Effector memory CD4-positive, alpha-beta T cell (primary cell): ENCODE measurements at regions not wholly inside any gene's neighbourhood (a gene's known extent, or its start where the extent isn't known, plus 50 kb on each side); places are given as distances from the start of the nearest gene placed in this dataset.

Experiments
- DNase-seq, 3 donors: peaks; one replicate each; pipeline ENCODE4 v3.0.0-alpha.2; 2020
- H3K27ac ChIP-seq: 2 replicates; pipeline ENCODE4 v1.7.0; 2013; ENCODE audit warnings: mild to moderate bottlenecking, low read length, moderate library complexity; ENCODE audit not compliant: insufficient read depth, poor library complexity, severe bottlenecking
- H3K27me3 ChIP-seq: replicated peaks from 2 replicates; pipeline ENCODE4 v1.7.0; 2013; ENCODE audit warnings: mild to moderate bottlenecking, low read length; ENCODE audit not compliant: insufficient read depth, control insufficient read depth, poor library complexity, severe bottlenecking
- H3K36me3 ChIP-seq: 2 replicates; pipeline ENCODE4 v1.7.0; 2013; ENCODE audit warnings: mild to moderate bottlenecking, low read length, moderate library complexity; ENCODE audit not compliant: control insufficient read depth, insufficient read depth
- H3K4me1 ChIP-seq: 2 replicates; pipeline ENCODE4 v1.7.0; 2013; ENCODE audit warnings: low read length, mild to moderate bottlenecking; ENCODE audit not compliant: control insufficient read depth, insufficient read depth, poor library complexity, severe bottlenecking
- H3K4me3 ChIP-seq: 2 replicates; pipeline ENCODE4 v1.7.0; 2013; ENCODE audit warnings: low read length, low read depth, mild to moderate bottlenecking; ENCODE audit not compliant: insufficient read depth, poor library complexity, severe bottlenecking
- H3K9me3 ChIP-seq: 2 replicates; pipeline ENCODE4 v1.7.0; 2013; ENCODE audit warnings: mild to moderate bottlenecking, low read length, moderate library complexity; ENCODE audit not compliant: control insufficient read depth

DNA sequence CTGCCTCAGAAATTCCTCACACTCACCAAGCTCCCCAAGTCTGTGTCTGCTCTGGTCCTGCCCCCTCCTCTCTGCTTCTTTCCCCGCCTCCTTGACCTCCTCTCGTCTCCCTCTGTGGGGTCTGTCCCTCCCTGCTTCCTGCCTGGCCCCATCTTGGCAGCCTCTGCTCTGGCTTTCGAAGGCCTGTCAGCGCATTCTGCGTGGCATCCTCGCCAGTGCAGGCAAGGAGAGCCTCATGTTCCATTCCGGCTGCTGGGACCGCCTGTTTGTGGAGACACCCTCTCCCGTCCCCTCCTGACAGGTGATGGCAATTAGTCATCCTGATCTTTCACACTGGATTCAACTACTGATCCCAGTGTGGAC lies 51.7 kb upstream of the COL13A1 start:
- H3K27me3 ChIP-seq, result no peaks in the 10 kb centered on the region

DNA sequence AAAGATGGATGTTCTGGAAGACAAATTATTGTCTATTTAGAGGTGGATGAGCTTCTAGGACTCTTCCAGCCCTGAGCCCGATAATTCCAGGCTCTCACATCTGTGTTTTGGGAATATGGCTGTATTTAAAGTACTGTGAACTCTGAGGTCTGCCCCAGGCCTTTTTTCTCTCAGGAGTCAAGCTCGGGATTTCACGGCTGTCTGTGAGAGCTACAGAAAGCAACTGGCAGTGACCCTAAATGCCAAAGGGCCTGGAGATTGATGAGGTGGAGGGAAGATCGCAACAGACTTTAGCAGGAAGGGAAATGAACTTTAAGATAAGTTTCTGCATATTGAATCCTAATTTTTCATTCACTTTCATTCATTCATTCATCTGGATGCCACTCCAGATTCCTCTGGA lies 51.0 kb upstream of the COL13A1 start:
- no peak for DNase-seq
- Histone ChIP-seq H3K36me3 (no peaks in the 10 kb centered on the region), H3K27me3 (no peaks in the 10 kb centered on the region), H3K9me3 (no peaks in the 10 kb centered on the region), H3K27ac (no peak overlapping the region), H3K4me1 (no peaks in the 10 kb centered on the region), H3K4me3 (no peak overlapping the region)

More for the DNA sequence above, 51.7 kb upstream of the COL13A1 start:
- no peak for DNase-seq
- no peaks in the 10 kb centered on the region for H3K4me1 ChIP-seq
- H3K36me3 ChIP-seq, result no peaks in the 10 kb centered on the region
- no peak overlapping the region for H3K27ac ChIP-seq
- H3K9me3 ChIP-seq, result no peaks in the 10 kb centered on the region
- no peak overlapping the region for H3K4me3 ChIP-seq

DNA sequence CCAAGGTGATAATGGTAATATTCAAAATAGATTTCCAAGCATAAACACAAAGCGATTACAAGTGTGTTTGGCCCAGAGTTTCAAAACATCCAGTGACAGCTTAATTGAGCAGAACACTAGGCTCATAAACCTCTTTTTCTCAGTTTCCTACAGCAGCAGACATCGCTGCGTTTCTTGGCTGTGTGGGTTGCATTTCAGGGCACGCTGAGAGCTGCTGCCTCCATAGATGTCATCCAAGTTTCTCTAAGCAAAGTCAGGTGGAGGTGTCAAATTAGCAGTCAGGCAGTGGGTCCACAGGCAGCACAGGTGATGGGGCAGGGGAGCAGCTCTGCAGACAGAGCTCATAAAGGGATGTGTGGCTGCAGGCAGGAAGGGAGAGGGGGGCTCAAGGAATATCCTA lies 50.5 kb upstream of the COL13A1 start:
- no peaks in the 10 kb centered on the region for H3K36me3 ChIP-seq
- H3K27me3 ChIP-seq, result no peaks in the 10 kb centered on the region
- H3K4me1 ChIP-seq, result no peaks in the 10 kb centered on the region
- no peak overlapping the region for H3K4me3 ChIP-seq
- no peaks in the 10 kb centered on the region for H3K9me3 ChIP-seq
- DNase-seq, result no peak
- no peak overlapping the region for H3K27ac ChIP-seq
